H54 (cell line): ENCODE measurements at regions not wholly inside any gene's neighbourhood (a gene's known extent, or its start where the extent isn't known, plus 50 kb on each side); places are given as distances from the start of the nearest gene placed in this dataset.
"Not testable (repeated sequence)": the region's sequence is repeated elsewhere in the genome, so short reads cannot be mapped to it uniquely, and the experiment has no call there.

ENCODE experiments used
- DNase-seq: peaks from one replicate; pipeline ENCODE4 v3.0.0; 2011; ENCODE audit warnings: low spot score, mixed read lengths; ENCODE audit not compliant: insufficient read length
- FAIRE-seq: peaks from 3 replicates; lab custom pipeline; 2011; peaks lifted over from hg19 to GRCh38; lab: Jason Lieb, UNC
- POLR2A ChIP-seq: IDR thresholded peaks from 2 replicates; pipeline ENCODE4 v1.6.1; 2011; ENCODE audit warnings: low read depth, mild to moderate bottlenecking, low read length

- DNase-seq: no peak
- no peak for FAIRE-seq
- TF ChIP-seq POLR2A: no peak
Observed at GRCh38 chr22:19607192-19608002, 83.2 kb upstream of the CLDN5 start.

GRCh38 chr22:19608003-19608690, 83.9 kb upstream of the CLDN5 start:
- no peak for TF ChIP-seq POLR2A
- no peak for DNase-seq
- FAIRE-seq: no peak

GRCh38 chr22:19609753-19610152, 85.5 kb upstream of the CLDN5 start:
- not testable (repeated sequence) for DNase-seq, FAIRE-seq

- FAIRE-seq (no peak), DNase-seq (no peak)
- no peak for TF ChIP-seq POLR2A
Observed at GRCh38 chr22:19610518-19611253, 86.5 kb upstream of the CLDN5 start.

- no peak for FAIRE-seq
- DNase-seq: no peak
- no peak for TF ChIP-seq POLR2A
Observed at GRCh38 chr22:19611590-19611989, 87.4 kb upstream of the CLDN5 start.

GRCh38 chr22:19612866-19613572, 88.8 kb upstream of the CLDN5 start:
- DNase-seq (no peak), FAIRE-seq (no peak)
- no peak for TF ChIP-seq POLR2A

- DNase-seq: no peak
- FAIRE-seq: no peak
- TF ChIP-seq POLR2A: no peak
Observed at GRCh38 chr22:19614536-19614863, 90.3 kb upstream of the CLDN5 start.

- TF ChIP-seq POLR2A: no peak
- no peak for DNase-seq
- no peak for FAIRE-seq
Observed at GRCh38 chr22:19615001-19615461, 90.8 kb upstream of the CLDN5 start.

- no peak for TF ChIP-seq POLR2A
- no peak for FAIRE-seq
- no peak for DNase-seq
Observed at GRCh38 chr22:19615867-19616581, 91.8 kb upstream of the CLDN5 start.

GRCh38 chr22:19619144-19620009, 94.9 kb upstream of the SEPTIN5 start:
- DNase-seq (no peak), FAIRE-seq (no peak)
- TF ChIP-seq POLR2A: no peak

GRCh38 chr22:19620742-19621371, 93.4 kb upstream of the SEPTIN5 start:
- DNase-seq (no peak), FAIRE-seq (no peak)
- TF ChIP-seq POLR2A: no peak

- no peak for TF ChIP-seq POLR2A
- DNase-seq: no peak
- FAIRE-seq: no peak
Observed at GRCh38 chr22:19621373-19622060, 92.8 kb upstream of the SEPTIN5 start.
